ENCODE measurements at regions not wholly inside any gene's neighbourhood (a gene's known extent, or its start where the extent isn't known, plus 50 kb on each side); places are given as distances from the start of the nearest gene placed in this dataset.
"Not testable (repeated sequence)": the region's sequence is repeated elsewhere in the genome, so short reads cannot be mapped to it uniquely, and the experiment has no call there.

GRCh38 chr16:17911578-17911977, 425.0 kb downstream of the NPIPA8 start:
- TF ChIP-seq CTCF, POLR2A (IDR thresholded peaks at IDR 0.05): not testable (repeated sequence)
